HG03565 (cell line): ENCODE measurements at regions not wholly inside any gene's neighbourhood (a gene's known extent, or its start where the extent isn't known, plus 50 kb on each side); places are given as distances from the start of the nearest gene placed in this dataset.

ENCODE experiments used
- ATAC-seq: cut with Tn5 transposase; IDR thresholded peaks from one replicate; pipeline ENCODE4 v1.9.1; 2021; ENCODE audit warnings: mild to moderate bottlenecking, moderate library complexity; ENCODE audit not compliant: unreplicated experiment

DNA sequence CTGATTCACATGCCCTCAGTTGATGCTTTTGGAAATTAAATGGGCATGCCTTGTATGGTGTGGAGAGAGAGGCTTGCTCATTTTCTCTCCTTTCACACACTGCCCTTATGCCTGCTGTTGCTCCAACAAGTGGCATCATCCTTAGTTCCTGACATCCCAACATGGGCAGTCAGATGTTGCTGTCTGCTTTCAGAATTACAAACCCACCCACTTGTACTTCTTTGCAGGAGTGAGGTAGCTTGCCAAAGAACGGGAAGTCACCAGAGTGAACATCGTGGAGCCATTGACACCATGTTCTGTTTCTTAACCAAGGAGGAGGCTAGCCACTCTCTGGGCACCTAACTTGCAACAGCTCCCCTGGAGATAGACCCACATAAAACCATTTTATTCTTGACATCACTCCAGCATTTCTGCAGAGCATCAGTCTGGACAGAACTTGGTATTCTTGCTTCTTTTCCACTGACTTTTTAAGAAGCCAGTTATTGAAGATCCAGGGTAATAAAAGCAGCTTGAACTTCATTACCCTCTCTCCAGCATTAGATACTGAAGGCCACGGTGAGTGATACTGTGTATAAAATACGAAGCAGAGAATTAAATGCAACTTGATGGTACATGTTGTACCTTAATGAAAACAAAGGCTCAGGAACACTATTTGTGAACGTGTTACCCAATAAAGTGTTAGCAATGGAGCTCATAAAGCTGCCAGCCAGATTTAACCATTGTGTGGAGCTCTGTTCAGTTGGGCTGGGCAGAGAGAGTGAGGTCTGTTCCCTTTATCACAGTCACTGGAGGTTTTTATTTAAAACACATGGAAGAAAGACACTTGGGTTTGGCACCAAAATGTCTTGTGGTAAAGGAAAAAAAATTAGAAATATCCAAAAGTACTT is 195.8 kb upstream of the HABP2 start:
- ATAC-seq, result no peak

DNA sequence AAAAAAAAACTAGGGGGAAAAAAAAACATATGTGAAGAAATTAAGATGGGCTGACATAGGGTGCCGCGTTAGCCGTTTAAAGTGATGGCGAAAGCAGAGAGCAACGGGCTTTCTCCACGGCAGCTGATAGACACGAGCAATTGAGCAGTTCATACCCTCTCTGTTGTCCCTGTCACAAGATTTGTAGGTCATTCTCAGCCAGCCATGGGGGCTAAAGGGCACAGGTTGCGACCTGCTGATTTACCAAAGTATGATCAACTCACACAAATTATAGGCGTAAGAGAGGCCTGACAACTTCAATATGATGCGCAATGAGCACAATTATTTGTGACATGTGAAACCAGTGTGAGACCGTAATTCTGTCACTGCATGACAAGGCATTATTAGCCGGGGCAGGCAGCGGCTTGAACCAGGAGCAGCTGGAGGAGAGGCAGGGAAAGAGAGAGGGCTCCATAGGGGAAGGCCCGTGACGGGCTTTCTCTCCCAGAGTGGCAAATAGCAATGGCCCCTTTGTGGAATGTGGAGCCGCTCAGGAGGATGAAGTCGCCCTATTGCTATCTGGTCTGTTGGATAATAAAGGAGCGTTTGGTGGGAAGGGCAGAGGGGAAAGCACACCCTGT is 195.1 kb upstream of the HABP2 start:
- ATAC-seq, result no peak

DNA sequence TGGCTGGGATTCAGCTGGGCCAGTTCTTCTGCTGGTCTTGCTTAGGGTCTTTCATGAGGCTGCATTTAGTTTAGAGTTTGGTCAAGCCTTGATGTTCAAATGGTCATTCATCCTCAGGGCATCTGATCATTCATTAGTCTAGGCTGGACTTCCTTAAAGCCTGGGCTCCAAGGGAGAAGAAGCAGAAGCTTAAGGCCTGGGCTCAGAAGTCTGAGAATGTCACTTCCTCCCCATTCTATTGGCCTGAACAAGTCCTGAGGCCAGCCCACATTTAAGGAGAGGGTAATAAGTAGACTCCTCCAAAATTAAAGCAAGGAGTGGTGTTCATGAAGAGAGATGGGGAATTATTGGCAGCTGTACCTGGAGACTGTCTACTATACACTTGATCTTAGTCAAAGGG is 193.2 kb upstream of the HABP2 start:
- ATAC-seq, result no peak

DNA sequence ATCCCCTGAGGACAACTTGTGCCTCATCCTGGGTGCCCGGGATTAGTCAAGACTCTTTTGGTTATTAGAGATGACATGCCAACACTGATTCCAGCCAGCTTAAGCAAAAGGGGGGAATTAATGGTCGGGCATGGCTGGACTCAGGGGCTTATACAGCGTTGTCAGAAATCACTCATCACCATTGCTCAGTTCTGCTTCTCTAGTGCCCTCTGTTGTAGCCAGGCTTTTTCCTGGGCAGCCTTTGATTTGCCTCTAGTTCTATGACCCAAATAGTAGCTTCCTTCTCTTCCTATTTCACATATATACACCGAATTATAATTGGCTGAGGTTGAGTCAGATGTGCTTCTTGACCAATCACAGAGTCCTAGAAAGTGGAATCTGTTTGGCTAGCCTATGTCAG is 192.0 kb upstream of the HABP2 start:
- no peak for ATAC-seq

DNA sequence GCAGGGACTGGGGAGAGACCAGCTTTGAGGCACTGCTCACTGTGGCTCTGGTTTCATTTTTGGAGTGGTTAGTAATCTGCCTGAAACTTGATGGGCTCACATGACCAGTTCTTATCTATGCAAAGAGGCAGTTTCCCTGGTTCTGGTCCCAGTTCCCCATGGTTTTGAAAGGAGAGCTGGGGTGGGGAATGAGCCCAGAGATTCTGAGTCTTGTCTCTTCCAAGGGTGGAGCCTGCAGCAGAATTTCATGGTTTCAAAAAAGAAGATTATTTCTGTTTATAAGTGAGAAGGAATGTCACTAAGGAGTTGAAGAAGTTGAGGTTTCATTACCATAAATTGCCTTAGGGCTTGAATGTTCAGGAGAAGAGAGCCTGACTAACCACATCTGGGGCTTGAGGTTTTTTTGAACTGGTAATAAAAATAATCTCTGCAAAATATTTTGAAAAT is 190.2 kb upstream of the HABP2 start:
- no peak for ATAC-seq

DNA sequence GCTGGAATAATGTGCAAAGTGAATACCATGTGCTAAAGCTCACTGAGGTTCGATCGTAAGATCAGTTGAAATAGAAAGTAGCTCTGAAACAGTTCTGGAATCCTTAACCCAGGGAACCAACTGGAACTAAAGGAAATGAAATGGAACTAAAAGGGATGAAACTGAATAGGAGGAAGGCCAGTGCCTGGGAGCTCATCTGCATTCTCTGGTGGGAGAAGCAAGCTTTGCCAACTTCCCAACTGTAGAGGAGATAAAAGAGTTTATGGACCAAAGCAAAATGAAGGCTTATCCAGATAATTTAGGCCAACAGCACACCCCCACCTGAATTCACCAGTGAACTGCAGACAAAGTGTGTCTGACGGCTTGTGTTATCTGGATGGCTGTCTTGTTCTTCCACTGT is 188.6 kb upstream of the HABP2 start:
- no peak for ATAC-seq

DNA sequence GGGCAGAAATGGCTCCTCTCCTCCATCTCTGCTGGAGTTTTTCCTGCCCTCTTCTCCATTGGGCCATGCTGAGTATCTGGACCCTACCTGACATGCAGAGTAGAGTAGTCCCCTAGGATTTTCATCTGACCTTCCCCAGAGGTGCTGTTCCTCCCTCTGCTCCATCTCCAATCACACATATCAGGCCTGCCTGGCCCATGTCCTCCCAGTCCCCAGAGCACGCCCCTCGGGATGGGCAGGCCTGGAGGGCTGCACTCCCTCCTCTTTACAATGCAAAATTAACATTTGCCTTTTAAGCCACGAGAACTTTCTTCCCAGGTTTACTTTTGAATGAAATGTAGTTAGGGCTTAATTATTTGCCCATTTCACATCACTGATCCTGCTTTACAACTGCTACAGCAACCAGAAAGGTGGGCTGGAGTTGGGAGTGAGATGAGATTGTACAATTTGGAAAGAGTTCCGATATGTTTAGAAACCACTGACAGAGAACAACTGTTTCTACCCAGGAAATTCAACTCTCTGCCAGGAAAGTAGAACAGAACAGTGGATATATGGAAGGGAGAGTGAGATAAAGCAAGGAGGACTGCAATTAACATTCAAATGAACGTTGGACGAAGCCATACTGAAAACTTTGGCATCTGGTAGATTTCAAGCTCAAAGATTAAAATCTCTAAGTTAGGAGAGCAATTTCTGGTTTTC is 184.0 kb upstream of the HABP2 start:
- no peak for ATAC-seq

DNA sequence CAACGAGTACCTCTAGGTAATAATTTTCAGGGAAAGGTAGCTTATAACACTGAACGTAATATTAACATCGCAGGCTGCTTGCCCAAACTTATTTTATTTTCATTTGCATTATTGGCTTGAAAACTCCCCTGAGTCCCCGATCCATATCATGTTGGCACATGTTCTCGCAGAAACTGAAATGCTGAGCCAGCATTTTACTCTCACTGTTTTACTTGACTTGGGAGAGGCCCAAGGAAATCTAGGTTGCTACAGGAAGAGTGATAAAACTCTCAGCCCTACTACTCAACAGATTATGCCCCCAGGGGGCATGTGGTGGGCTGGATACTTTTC is 183.5 kb upstream of the HABP2 start:
- ATAC-seq, result no peak

DNA sequence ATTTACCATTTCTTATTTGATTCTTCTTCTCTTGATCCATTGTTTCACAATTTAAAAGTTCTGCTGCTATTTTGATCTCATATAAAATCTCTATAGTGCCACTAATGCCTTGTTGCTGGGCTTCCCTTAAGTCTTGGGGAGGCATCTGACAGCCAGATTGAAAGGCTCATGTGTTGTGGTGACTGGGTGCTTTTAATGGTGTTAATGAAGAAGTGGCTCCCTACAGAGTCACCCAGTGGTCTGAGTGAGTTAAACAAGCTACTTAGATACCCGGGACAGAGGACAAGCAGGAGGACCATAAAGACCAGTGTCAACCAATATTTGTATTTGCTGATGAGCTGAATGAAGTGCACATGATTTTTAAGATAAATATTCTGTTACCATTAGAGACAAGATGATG is 176.4 kb upstream of the HABP2 start:
- no peak for ATAC-seq

DNA sequence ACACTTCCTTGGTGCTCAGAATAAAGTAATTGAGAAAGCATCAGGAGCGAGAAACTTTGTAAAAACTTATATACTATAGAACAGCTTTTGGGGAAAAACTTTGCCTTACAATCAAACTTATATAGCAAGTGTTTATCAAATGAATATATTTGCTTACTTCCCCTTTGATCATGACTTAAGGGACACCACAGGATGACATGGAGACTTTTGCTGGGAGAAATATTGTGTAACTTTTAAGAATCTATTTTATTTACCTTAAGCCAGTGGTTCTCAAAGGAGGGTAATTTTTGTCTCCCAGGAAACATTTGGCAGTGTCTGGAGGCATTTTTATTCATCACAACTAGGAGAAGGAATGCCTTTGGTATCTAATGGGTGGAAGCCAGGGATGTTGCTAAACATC is 173.8 kb upstream of the HABP2 start:
- no peak for ATAC-seq

DNA sequence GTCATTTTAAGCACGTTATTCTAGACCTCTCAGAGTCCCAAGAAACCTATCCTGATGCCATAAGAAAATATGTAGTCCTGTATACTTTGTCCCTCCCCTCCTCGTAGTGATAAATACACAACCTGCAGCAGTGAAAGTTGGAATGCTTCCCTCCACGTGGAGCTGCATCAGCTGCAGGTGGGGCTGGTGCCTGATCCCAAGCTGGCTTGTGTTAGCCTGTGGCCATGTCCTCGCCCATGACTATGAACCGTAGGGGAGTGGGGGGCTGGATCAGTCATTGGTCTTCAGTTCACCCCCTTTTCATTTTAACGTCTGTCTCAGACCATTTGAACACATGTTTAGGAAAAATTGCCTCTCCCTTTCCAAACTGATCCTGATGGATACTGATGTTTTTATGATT is 171.4 kb upstream of the HABP2 start:
- ATAC-seq, result no peak

DNA sequence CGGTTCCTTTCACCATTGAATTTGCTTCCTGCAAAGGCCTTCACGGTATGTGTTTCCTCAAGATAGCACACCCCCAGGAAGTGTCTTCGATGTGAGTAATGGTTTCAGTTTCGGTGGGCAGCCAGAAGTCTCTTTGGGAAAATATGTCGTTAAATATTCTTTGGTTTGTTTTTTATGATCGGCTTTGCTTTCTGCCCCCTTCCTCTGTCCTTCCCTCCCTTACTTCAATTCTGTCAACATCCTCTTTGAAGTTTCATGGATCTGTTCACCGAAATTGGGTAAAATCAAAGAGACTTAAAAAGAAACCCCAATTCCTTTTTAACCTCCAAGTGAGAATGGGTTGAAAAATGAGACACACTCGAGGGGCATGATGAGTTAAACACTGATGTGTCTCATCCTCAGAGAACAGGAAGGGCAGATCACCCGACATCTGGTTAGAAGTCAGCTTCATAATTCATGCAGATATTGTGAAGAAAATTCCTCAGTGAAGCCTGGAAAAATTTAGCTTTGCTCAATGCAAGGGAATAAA is 170.8 kb upstream of the HABP2 start:
- no peak for ATAC-seq

DNA sequence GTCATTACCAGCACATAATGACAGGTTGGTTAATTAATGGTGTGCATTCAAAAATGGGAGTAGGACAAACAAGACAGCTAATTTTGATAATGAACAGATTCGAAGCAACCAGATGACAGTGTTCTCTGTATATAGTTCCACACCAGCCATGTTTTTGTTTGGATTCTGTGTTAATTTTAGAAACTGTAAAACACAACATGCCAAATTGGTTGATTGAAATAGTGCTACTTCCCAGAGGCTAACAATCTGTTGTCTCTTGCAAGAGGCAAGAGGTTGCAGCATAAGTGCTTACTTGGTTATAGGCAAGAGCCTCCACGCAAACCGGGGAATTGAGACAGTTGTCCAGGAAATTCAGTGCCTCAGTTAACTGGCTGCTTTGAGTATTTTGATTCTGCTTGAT is 170.2 kb upstream of the HABP2 start:
- no peak for ATAC-seq

DNA sequence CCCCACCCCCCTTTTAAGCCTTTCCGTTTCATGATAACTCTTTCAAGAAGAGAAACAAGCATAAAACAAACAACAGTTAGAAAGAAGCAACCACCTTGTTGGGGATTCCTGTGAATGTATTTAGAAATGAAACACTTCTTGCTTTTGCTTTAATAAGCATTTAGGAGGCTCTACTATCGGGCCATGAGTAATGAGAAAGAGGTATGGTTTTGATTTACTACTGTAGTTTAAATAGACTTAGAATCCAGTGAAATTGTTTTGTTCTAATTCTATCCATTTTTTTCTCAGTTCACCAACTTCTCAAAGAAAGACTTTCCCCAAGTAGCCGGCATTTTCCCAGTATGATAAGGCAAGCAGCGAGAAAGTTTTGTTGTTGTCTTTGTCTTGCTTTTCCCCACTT is 168.7 kb upstream of the HABP2 start:
- ATAC-seq, result no peak

DNA sequence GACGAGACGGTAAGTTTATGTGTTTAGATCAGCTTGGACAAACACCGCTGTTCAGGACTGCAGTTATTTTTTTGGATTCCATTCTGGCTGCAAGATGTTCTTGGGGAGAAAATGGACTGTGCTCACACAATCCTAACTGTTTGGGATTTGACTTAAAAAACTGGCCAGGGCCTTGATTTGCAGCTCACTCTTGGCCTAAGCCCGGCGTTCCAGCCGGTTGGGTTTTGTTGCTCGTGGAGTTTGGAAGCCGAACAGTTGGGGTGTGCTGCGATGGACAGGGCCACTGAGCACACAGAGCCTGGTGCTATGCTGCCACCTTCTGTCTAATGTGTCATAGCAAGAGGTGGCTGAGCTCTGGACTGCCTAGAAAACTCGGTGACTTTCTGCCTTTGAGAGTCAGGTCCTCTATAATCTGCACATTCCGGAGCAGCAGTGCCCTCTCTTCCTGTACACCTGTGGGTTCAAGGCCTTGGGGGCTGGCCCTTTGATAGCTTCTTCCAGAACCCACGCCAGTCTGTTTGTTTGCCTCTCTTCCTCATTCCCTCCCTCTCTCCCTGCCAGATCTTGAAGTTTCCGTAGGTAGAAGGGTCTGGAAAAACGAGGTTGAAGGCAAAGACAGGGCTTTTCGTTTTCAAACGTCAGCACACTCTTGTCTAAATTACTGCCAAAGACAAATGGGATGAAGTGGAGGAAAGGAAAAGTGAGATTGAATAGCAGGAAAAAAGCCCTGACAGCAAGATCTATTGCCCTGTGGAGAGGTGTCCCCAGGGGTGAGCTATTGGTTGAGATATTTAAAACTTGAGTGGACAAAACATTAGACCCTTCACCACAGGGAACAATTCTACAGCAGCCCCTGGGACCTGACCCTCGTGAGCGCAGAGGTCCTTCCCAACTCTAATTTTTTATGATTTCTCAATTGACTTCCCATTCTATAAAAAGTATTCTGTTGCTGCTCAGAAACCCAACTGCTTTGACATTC is 167.5 kb upstream of the HABP2 start:
- peak; percentile 76 for ATAC-seq

DNA sequence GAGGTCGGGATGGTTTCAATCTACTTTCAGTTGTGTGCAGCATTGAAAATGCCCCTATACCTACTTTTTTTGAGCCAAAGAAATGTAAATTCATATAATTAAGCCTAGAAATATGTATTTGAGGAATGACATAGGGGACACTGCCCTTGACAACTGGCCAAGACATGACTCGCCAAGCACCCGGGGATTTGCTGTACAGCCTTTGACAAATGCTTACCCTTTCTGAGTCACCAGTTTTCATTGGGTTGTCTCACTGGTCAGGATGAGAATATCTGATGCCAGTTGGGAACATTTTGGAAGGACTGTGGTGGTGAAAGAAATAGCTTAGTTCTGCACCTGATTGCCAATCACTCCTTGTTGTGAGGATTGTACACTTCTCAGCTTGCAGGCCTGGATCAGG is 166.8 kb upstream of the HABP2 start:
- no peak for ATAC-seq

DNA sequence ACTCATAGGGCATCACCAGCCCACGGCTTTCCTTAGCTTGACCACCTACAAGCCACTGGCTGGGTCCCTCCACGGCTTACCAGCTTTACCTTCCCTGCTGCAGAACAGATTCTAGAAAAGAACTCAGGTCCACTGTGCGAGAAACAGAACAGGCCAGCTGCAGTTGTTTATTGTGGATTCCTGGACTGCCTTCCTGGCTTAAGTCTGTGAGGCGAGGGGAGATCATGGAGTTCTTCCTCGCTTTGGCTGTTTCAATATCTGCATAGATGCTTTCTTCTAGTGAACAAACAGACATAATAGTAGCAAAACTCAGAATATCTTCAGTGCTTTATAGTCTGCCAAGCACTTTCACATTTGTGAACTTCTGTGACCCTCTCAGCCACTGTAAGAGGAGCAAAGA is 162.9 kb upstream of the HABP2 start:
- ATAC-seq, result no peak

DNA sequence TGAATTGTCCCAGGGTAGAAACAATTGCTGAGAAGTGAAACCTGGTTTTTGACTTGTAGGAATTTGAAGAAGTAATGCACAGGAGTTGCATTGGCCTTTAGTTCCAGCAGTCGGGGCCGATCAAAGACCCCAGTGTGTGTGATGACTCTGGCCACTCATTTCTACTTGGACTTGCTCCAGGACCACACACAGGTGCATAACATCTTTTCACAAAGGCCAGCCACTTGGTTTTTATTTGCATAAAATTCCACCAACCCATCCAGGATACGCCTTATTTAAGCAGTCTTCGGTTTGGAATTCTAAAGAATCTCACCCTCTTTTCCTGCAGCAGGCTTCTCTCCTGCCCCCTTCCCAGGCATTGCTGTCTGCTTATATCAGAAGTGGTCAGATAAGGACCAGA is 162.0 kb upstream of the HABP2 start:
- ATAC-seq, result no peak

DNA sequence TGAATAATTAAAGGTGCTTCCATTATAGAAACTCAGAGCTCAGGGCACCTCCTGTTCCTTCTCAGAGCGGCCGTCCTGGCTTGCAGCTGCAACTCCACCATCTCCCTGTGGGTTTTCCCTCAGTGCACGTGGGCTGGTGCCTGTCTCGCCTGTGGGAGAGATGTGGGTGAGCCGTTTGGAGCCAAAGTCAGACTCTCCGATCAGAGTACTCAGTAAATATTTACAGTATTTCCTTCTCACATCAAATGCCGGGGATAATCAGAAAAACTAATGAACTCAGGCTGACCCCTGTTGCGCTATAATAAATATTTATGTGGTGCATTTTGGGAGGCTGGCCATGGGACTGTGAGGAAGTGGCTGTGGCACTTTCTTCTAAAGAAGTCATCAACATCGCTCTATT is 155.8 kb upstream of the HABP2 start:
- no peak for ATAC-seq

DNA sequence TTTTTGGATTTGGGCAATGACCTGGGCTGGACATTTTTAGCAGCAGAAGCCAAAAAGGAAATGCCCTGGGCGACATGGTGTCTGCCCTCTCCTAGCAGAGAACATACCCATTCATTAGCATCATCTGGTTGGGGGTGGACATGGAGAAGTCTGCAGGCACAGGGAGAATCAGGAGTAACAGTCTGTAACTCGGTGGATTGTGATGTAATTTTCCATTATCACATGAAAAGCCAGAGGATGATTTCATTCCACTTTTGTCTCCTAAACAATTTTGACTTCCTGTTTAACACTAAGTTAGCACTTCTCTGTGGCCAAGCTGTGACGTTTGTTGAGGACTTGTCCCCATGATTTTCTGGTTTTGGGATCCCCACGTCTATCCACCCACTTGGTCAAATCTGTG is 153.8 kb upstream of the HABP2 start:
- ATAC-seq, result no peak

DNA sequence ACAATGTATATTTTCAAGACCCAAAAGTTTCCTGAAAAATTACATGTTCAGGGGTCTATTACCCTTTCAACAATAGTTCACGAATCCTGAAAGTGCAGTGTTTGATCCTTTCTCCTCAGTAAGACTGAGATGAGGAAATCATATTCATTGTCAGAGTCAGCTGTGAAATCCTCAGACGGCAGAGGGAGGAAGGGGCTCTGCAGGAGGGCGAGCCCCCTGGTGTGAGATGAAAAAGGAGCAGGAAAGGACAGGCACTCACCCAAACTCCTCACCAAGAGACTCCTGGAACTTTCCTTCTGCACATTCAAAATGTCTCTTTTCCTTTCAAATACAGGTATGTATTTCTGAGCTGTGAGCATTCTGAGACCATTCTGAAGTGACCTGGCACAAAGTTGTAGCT is 150.3 kb upstream of the HABP2 start:
- no peak for ATAC-seq
